ENCODE measurements at regions not wholly inside any gene's neighbourhood (a gene's known extent, or its start where the extent isn't known, plus 50 kb on each side); places are given as distances from the start of the nearest gene placed in this dataset.

DNA sequence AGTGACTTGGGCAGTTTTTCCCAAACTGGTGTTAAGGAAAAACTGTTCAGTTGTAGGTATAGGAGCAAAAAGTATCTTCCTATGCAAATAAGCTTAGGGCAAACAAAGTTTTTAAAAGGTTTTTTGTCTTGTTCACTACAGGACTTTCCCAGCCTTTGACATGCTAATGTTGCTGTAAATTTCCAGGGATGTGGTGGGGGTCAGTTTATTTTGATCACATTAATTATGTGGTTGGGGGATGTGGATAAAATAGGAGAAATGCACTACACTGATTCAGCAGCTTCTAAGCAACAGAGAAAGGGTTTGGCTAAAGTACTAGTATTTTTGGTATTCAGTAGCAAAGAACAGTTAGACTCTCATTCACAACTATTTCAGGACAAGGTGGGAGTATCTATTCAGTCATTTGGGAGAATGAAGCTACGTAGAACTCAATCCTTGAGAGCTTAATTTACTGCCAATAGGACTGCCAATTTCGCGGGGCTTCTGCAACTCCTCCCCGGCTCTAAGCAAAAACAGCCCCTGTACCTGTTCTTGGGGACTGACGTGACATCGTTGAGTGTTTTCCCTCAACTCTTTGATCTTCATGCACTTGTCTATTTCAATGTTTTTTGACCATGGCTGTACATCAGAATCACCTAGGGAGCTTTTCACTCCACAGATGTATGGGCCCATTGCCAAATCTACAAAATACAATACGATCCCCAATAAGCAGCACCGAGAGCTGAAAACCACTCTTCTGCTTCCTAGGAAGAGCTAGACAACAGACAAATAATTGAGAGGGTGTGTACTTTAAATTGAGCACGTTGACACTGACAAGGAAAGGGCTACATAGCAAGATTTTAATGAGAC is 94.8 kb upstream of the NHSL1 start:
- H3K27ac ChIP-seq = peak overlapping the region in 2 of 4 donors; percentile 59 to 67
- H3K27me3 ChIP-seq = no peaks in the 10 kb centered on the region
- TF ChIP-seq, protein P1, sequence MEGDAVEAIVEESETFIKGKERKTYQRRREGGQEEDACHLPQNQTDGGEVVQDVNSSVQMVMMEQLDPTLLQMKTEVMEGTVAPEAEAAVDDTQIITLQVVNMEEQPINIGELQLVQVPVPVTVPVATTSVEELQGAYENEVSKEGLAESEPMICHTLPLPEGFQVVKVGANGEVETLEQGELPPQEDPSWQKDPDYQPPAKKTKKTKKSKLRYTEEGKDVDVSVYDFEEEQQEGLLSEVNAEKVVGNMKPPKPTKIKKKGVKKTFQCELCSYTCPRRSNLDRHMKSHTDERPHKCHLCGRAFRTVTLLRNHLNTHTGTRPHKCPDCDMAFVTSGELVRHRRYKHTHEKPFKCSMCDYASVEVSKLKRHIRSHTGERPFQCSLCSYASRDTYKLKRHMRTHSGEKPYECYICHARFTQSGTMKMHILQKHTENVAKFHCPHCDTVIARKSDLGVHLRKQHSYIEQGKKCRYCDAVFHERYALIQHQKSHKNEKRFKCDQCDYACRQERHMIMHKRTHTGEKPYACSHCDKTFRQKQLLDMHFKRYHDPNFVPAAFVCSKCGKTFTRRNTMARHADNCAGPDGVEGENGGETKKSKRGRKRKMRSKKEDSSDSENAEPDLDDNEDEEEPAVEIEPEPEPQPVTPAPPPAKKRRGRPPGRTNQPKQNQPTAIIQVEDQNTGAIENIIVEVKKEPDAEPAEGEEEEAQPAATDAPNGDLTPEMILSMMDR (IDR thresholded peaks at IDR 0.05) = no peak
- no peak for TF ChIP-seq POLR2A (IDR thresholded peaks at IDR 0.05)
- no peaks in the 10 kb centered on the region for H3K9me3 ChIP-seq
- H3K4me3 ChIP-seq = no peak overlapping the region
- no peak for DNase-seq
- H3K4me1 ChIP-seq = peaks cover 0 to 7% (median 2%) of the 10 kb centered on the region in 4 donors
- no peaks in the 10 kb centered on the region for H3K36me3 ChIP-seq

DNA sequence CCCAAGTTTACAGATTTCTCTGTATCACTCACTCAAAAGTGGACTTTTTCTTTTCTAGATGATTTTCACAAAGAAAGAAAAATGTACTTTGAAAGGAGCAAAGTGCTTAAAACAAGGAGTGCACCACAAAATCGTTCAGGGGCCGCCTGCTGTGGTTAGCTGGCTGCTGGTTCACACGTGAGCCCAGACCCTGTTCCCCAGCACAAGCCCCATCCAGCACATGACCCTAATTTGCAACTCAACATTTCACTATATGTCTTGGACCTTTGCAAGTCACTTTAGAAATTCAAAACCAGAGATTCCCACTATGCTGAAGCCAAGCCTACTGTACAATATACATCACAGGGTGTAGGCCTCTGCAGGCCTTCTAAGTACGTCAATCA is 95.5 kb upstream of the NHSL1 start:
- TF ChIP-seq, protein P1 (IDR thresholded peaks at IDR 0.05) = no peak
- TF ChIP-seq POLR2A (IDR thresholded peaks at IDR 0.05) = no peak
- H3K9me3 ChIP-seq = no peaks in the 10 kb centered on the region
- no peak overlapping the region for H3K4me3 ChIP-seq
- H3K27me3 ChIP-seq = no peaks in the 10 kb centered on the region
- H3K27ac ChIP-seq = no peak overlapping the region
- DNase-seq = no peak
- peaks cover 0 to 7% (median 2%) of the 10 kb centered on the region in 4 donors for H3K4me1 ChIP-seq
- no peaks in the 10 kb centered on the region for H3K36me3 ChIP-seq

DNA sequence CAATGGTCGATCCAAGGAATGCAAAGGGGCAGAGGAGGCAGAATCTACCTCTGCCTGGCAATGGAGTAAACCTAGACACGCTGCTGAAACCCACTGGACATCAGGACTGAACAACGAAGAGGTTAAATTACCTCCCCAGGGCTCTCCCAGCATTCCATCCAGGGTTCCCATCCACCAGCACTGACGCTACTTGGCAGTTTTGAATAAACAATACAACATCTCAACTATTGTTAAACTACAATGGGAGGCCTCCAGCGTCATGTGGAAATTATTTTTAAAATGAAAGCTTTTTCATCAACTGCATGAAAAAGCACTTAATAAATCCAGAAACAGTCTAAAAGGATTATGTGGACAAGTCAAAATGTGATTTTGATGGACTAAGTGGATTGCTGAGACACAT is 96.8 kb upstream of the NHSL1 start:
- H3K9me3 ChIP-seq = no peaks in the 10 kb centered on the region
- no peak overlapping the region for H3K27ac ChIP-seq
- no peaks in the 10 kb centered on the region for H3K36me3 ChIP-seq
- DNase-seq = no peak
- peaks cover 0 to 7% (median 2%) of the 10 kb centered on the region in 4 donors for H3K4me1 ChIP-seq
- no peak overlapping the region for H3K4me3 ChIP-seq
- TF ChIP-seq, protein P1 (IDR thresholded peaks at IDR 0.05) = no peak
- TF ChIP-seq POLR2A (IDR thresholded peaks at IDR 0.05) = no peak
- no peaks in the 10 kb centered on the region for H3K27me3 ChIP-seq

DNA sequence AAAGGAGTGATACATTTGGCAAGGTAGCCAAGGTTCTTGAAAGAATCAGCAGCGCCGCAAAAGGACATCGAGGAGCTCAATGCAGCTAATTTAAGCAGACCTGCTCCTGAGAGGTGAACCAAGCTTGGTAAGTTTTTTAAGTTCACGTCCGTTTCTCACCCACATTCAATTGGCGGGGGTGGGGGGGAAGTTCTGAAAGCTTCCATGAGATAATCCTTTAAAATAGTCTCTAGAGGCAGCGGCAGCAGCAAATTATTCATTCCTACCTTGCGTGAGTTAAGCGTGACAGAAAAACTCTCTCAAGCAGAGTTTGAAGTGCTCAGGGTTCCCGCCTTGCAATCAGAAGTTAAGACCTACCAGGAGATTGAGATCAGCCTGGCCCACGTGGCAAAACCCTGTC is 97.3 kb upstream of the NHSL1 start:
- no peak overlapping the region for H3K27ac ChIP-seq
- no peak overlapping the region for H3K4me3 ChIP-seq
- peaks cover 0 to 7% (median 2%) of the 10 kb centered on the region in 4 donors for H3K4me1 ChIP-seq
- H3K9me3 ChIP-seq = no peaks in the 10 kb centered on the region
- H3K36me3 ChIP-seq = no peaks in the 10 kb centered on the region
- no peak for TF ChIP-seq POLR2A (IDR thresholded peaks at IDR 0.05)
- TF ChIP-seq, protein P1 (IDR thresholded peaks at IDR 0.05) = no peak
- H3K27me3 ChIP-seq = no peaks in the 10 kb centered on the region
- DNase-seq = no peak

DNA sequence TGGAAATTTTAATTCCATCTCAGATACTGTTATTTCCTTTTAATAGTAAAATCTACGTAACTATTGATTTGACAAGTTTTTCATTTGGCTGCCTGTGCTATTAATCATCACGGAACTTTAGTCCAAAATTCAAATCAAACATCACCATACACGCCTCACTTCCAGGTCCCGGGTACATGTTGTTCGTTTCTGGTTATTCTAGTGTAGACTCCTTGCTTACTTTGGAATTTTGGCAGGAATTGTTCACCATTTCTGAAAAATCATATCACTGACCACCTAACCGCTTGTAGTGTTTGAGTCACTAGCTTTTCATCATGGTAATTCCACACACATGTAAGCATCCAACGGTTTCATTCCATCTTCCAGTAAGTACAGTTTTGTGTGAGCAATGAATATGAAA is 98.0 kb upstream of the NHSL1 start:
- DNase-seq = no peak
- Histone ChIP-seq H3K4me3 (no peak overlapping the region), H3K36me3 (no peaks in the 10 kb centered on the region), H3K9me3 (no peaks in the 10 kb centered on the region), H3K4me1 (peaks cover 0 to 7% (median 2%) of the 10 kb centered on the region in 4 donors), H3K27me3 (no peaks in the 10 kb centered on the region), H3K27ac (no peak overlapping the region)
- TF ChIP-seq, protein P1 (IDR thresholded peaks at IDR 0.05) = no peak
- no peak for TF ChIP-seq POLR2A (IDR thresholded peaks at IDR 0.05)
